ENCODE measurements at regions not wholly inside any gene's neighbourhood (a gene's known extent, or its start where the extent isn't known, plus 50 kb on each side); places are given as distances from the start of the nearest gene placed in this dataset.
A peak's percentile ranks its signal among the peaks of the same experiment; 100 is the strongest.

DNA sequence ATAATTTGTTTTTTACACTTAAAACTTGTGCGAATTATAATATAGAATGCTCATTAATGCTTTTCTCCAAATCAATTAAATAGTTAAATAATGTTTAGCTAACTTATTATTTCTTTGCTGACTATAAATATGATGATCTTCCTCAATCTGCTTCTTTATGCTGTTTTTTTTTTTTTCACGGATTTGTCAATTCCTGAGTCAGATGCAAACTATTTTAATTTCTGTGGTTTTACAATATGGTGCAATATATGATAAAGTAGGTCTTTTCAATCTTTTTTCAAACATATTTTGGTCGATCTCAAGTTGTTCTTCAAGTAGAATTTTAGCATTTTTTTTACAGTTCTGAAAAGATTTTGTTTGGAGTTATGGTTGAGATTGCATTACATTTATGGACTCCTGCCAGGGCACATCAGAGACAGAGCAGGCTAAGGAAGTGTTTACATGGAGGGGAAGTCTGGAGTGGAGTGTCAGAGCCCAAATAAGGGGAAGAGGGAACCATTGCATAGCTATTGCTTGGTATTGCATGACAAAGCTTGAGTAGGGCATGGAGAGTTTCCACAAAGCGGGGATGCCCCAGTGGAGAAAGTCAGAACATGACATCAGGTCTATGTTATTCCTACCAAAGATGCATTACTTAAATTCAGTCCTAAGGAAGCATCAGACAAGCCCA is 204.4 kb downstream of the OTUD1 start:
- no peaks in the 10 kb centered on the region for H3K9me3 Mint-ChIP-seq
- Histone ChIP-seq H3K4me1 (ENCODE audit: control insufficient read depth, insufficient read depth, low read length) (no peaks in the 10 kb centered on the region), H3K27me3 (ENCODE audit: control insufficient read depth, insufficient read depth, low read length, poor library complexity, severe bottlenecking) (peaks cover 26% of the 10 kb centered on the region), H3K36me3 (ENCODE audit: control insufficient read depth, insufficient read depth, low read length) (no peaks in the 10 kb centered on the region), H3K9ac (ENCODE audit: extremely low read depth, low read length, poor library complexity, severe bottlenecking) (no peak overlapping the region), H3K9me3 (ENCODE audit: control insufficient read depth, low read length) (no peaks in the 10 kb centered on the region), H3K27ac (ENCODE audit: low read depth, low read length) (no peak overlapping the region), H3K4me3 (ENCODE audit: low read length) (no peak overlapping the region)
- H3K4me1 Mint-ChIP-seq, result no peaks in the 10 kb centered on the region
- TF ChIP-seq, protein P1, sequence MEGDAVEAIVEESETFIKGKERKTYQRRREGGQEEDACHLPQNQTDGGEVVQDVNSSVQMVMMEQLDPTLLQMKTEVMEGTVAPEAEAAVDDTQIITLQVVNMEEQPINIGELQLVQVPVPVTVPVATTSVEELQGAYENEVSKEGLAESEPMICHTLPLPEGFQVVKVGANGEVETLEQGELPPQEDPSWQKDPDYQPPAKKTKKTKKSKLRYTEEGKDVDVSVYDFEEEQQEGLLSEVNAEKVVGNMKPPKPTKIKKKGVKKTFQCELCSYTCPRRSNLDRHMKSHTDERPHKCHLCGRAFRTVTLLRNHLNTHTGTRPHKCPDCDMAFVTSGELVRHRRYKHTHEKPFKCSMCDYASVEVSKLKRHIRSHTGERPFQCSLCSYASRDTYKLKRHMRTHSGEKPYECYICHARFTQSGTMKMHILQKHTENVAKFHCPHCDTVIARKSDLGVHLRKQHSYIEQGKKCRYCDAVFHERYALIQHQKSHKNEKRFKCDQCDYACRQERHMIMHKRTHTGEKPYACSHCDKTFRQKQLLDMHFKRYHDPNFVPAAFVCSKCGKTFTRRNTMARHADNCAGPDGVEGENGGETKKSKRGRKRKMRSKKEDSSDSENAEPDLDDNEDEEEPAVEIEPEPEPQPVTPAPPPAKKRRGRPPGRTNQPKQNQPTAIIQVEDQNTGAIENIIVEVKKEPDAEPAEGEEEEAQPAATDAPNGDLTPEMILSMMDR (conservative IDR thresholded peaks at IDR 0.05), result no peak
- no peak overlapping the region for H3K4me3 Mint-ChIP-seq
- no peak for DNase-seq
- peaks cover 2% of the 10 kb centered on the region for H3K27me3 Mint-ChIP-seq (ENCODE audit: insufficient read depth)
- H3K27ac Mint-ChIP-seq, result no peak overlapping the region
- WGBS, 2 experiments (ENCODE audit: insufficient coverage in 1 of 2, insufficient read length in 1 of 2), result 81% methylated on average over 2 of the region's 4 CpGs; no CpG with 5 or more reads in 1 of the 2 experiments
- no peaks in the 10 kb centered on the region for H3K36me3 Mint-ChIP-seq (ENCODE audit: low read depth)

GRCh38 chr10:23648618-23649017 is 209.7 kb downstream of the OTUD1 start:
- no peaks in the 10 kb centered on the region for H3K9me3 Mint-ChIP-seq
- DNase-seq, result no peak
- no peaks in the 10 kb centered on the region for H3K36me3 ChIP-seq (ENCODE audit: control insufficient read depth, insufficient read depth, low read length)
- H3K27me3 ChIP-seq (ENCODE audit: control insufficient read depth, insufficient read depth, low read length, poor library complexity, severe bottlenecking), result peaks cover 7% of the 10 kb centered on the region
- no peak overlapping the region for H3K9ac ChIP-seq (ENCODE audit: extremely low read depth, low read length, poor library complexity, severe bottlenecking)
- H3K27ac ChIP-seq (ENCODE audit: low read depth, low read length), result no peak overlapping the region
- H3K4me3 ChIP-seq (ENCODE audit: low read length), result no peak overlapping the region
- H3K9me3 ChIP-seq (ENCODE audit: control insufficient read depth, low read length), result no peaks in the 10 kb centered on the region
- no peak overlapping the region for H3K4me3 Mint-ChIP-seq
- TF ChIP-seq, protein P1 (conservative IDR thresholded peaks at IDR 0.05), result no peak
- H3K27me3 Mint-ChIP-seq (ENCODE audit: insufficient read depth), result peaks cover 1% of the 10 kb centered on the region
- no peaks in the 10 kb centered on the region for H3K36me3 Mint-ChIP-seq (ENCODE audit: low read depth)
- no peaks in the 10 kb centered on the region for H3K4me1 Mint-ChIP-seq
- no peak overlapping the region for H3K27ac Mint-ChIP-seq
- WGBS, 2 experiments (ENCODE audit: insufficient coverage in 1 of 2, insufficient read length in 1 of 2), result 91 to 100% methylated on average over 1 to 2 of the region's 2 CpGs
- no peaks in the 10 kb centered on the region for H3K4me1 ChIP-seq (ENCODE audit: control insufficient read depth, insufficient read depth, low read length)

- no peak overlapping the region for H3K27ac ChIP-seq (ENCODE audit: low read depth, low read length)
Measured at GRCh38 chr10:23656735-23657134, 217.9 kb downstream of the OTUD1 start.

More at GRCh38 chr10:23656735-23657134, 217.9 kb downstream of the OTUD1 start:
- Mint-ChIP-seq H3K4me1 (no peaks in the 10 kb centered on the region), H3K9me3 (no peaks in the 10 kb centered on the region), H3K27me3 (ENCODE audit: insufficient read depth) (no peaks in the 10 kb centered on the region), H3K4me3 (no peak overlapping the region), H3K36me3 (ENCODE audit: low read depth) (no peaks in the 10 kb centered on the region), H3K27ac (no peak overlapping the region)
- TF ChIP-seq, protein P1 (conservative IDR thresholded peaks at IDR 0.05), result peak; percentile 82
- Histone ChIP-seq H3K9ac (ENCODE audit: extremely low read depth, low read length, poor library complexity, severe bottlenecking) (no peak overlapping the region), H3K36me3 (ENCODE audit: control insufficient read depth, insufficient read depth, low read length) (no peaks in the 10 kb centered on the region), H3K9me3 (ENCODE audit: control insufficient read depth, low read length) (no peaks in the 10 kb centered on the region), H3K4me1 (ENCODE audit: control insufficient read depth, insufficient read depth, low read length) (no peaks in the 10 kb centered on the region), H3K27me3 (ENCODE audit: control insufficient read depth, insufficient read depth, low read length, poor library complexity, severe bottlenecking) (no peaks in the 10 kb centered on the region), H3K4me3 (ENCODE audit: low read length) (no peak overlapping the region)
- DNase-seq, result peak; percentile 57

All from endodermal cell (in vitro differentiated cells).